Uterus (tissue), 3 donors: ENCODE measurements at regions not wholly inside any gene's neighbourhood (a gene's known extent, or its start where the extent isn't known, plus 50 kb on each side); places are given as distances from the start of the nearest gene placed in this dataset.
A peak's percentile ranks its signal among the peaks of the same experiment; 100 is the strongest.

ENCODE experiments used
- DNase-seq, 2 donors: peaks; one replicate each; pipeline ENCODE4 v3.0.0-alpha.2; 2019 to 2020
- H3K27ac ChIP-seq, 2 donors: fragments of 200-600 bp; sonication (generic); 1 replicate in 1 of 2; 2 replicates in 1 of 2; pipeline ENCODE4 v1.5.1; 2016 to 2018
- H3K27me3 ChIP-seq, 2 donors: fragments of 200-600 bp; sonication (generic); one replicate each; pipeline ENCODE4 v1.5.1; 2018 to 2019; ENCODE audit warnings: control low read depth in 1 of 2
- H3K36me3 ChIP-seq, 2 donors: fragments of 200-600 bp; sonication (generic); one replicate each; pipeline ENCODE4 v1.5.1; 2019; ENCODE audit warnings: control low read depth in 1 of 2
- H3K4me1 ChIP-seq, 2 donors: fragments of 200-600 bp; sonication (generic); one replicate each; pipeline ENCODE4 v1.5.1; 2018 to 2019; ENCODE audit warnings: control low read depth in 1 of 2
- H3K4me3 ChIP-seq, 2 donors: fragments of 200-600 bp; sonication (generic); 1 replicate in 1 of 2; 2 replicates in 1 of 2; pipeline ENCODE4 v1.5.1; 2018 to 2019; ENCODE audit warnings: mild to moderate bottlenecking in 1 of 2
- H3K9me3 ChIP-seq, 2 donors: fragments of 200-600 bp; sonication (generic); one replicate each; pipeline ENCODE4 v1.5.1; 2019; ENCODE audit warnings: control low read depth in 1 of 2
- CTCF ChIP-seq, 4 experiments: fragments of 200-600 bp in 2 of 4; fragments of 450-650 bp in 2 of 4; sonication (generic) in 2 of 4; IDR thresholded peaks; one replicate each; pipeline ENCODE4 v1.5.1; 2016 to 2019; ENCODE audit warnings: antibody characterized with exemption in 4 of 4, mild to moderate bottlenecking in 2 of 4, moderate library complexity in 1 of 4
- POLR2A ChIP-seq, 2 donors: fragments of 450-650 bp; IDR thresholded peaks; one replicate each; pipeline ENCODE4 v1.6.1; 2016; ENCODE audit warnings: antibody characterized with exemption in 2 of 2, mild to moderate bottlenecking in 1 of 2, moderate library complexity in 1 of 2
- intact Hi-C: fragments of 100-400 bp; cut with DNase I; formaldehyde crosslinking; loops from one replicate; pipeline ENCODE4 v1.15.1; 2023; ENCODE audit warnings: low total_unique reads
- donor health status: DM: yes; HTN: yes; CAD: no.

GRCh38 chr7:114110666-114111065, 191.9 kb upstream of the PPP1R3A start:
- H3K9me3 ChIP-seq = no peaks in the 10 kb centered on the region
- no peak for TF ChIP-seq POLR2A (IDR thresholded peaks at IDR 0.05)
- no peak for TF ChIP-seq CTCF (IDR thresholded peaks at IDR 0.05)
- no peak overlapping the region for H3K4me3 ChIP-seq
- H3K27me3 ChIP-seq = no peaks in the 10 kb centered on the region
- H3K27ac ChIP-seq = no peak overlapping the region
- intact Hi-C loops = no loop called here
- no peaks in the 10 kb centered on the region for H3K36me3 ChIP-seq
- H3K4me1 ChIP-seq = no peaks in the 10 kb centered on the region
- no peak for DNase-seq

GRCh38 chr7:114109721-114110120, 190.9 kb upstream of the PPP1R3A start:
- intact Hi-C loops = no loop called here
- no peaks in the 10 kb centered on the region for H3K36me3 ChIP-seq
- no peaks in the 10 kb centered on the region for H3K27me3 ChIP-seq
- no peak overlapping the region for H3K4me3 ChIP-seq
- no peak overlapping the region for H3K27ac ChIP-seq
- no peak for TF ChIP-seq POLR2A (IDR thresholded peaks at IDR 0.05)
- TF ChIP-seq CTCF (IDR thresholded peaks at IDR 0.05) = no peak
- H3K9me3 ChIP-seq = no peaks in the 10 kb centered on the region
- no peaks in the 10 kb centered on the region for H3K4me1 ChIP-seq
- DNase-seq = no peak

- Histone ChIP-seq H3K9me3 (no peaks in the 10 kb centered on the region), H3K4me3 (no peak overlapping the region), H3K27me3 (no peaks in the 10 kb centered on the region), H3K27ac (peak overlapping the region in 1 of 2 donors; percentile 7), H3K4me1 (no peaks in the 10 kb centered on the region), H3K36me3 (no peaks in the 10 kb centered on the region)
- DNase-seq = no peak
- intact Hi-C loops = no loop called here
- TF ChIP-seq CTCF (IDR thresholded peaks at IDR 0.05) (no peak), POLR2A (IDR thresholded peaks at IDR 0.05) (no peak)
Observed at GRCh38 chr7:114109304-114109703, 190.5 kb upstream of the PPP1R3A start.

GRCh38 chr7:114108510-114108909, 189.7 kb upstream of the PPP1R3A start:
- H3K36me3 ChIP-seq = no peaks in the 10 kb centered on the region
- H3K4me3 ChIP-seq = no peak overlapping the region
- no peak for TF ChIP-seq CTCF (IDR thresholded peaks at IDR 0.05)
- TF ChIP-seq POLR2A (IDR thresholded peaks at IDR 0.05) = no peak
- no peak overlapping the region for H3K27ac ChIP-seq
- no peak for DNase-seq
- intact Hi-C loops = no loop called here
- no peaks in the 10 kb centered on the region for H3K27me3 ChIP-seq
- no peaks in the 10 kb centered on the region for H3K4me1 ChIP-seq
- H3K9me3 ChIP-seq = no peaks in the 10 kb centered on the region

GRCh38 chr7:114107522-114107921, 188.7 kb upstream of the PPP1R3A start:
- no peak for TF ChIP-seq POLR2A (IDR thresholded peaks at IDR 0.05)
- TF ChIP-seq CTCF (IDR thresholded peaks at IDR 0.05) = no peak
- H3K27me3 ChIP-seq = no peaks in the 10 kb centered on the region
- no peaks in the 10 kb centered on the region for H3K9me3 ChIP-seq
- H3K36me3 ChIP-seq = no peaks in the 10 kb centered on the region
- intact Hi-C loops = no loop called here
- H3K4me3 ChIP-seq = no peak overlapping the region
- H3K4me1 ChIP-seq = no peaks in the 10 kb centered on the region
- no peak for DNase-seq
- H3K27ac ChIP-seq = no peak overlapping the region
